ENCODE measurements at regions not wholly inside any gene's neighbourhood (a gene's known extent, or its start where the extent isn't known, plus 50 kb on each side); places are given as distances from the start of the nearest gene placed in this dataset.

GRCh38 chr2:120456867-120457266 is 110.9 kb downstream of the INHBB start:
- Histone ChIP-seq H3K4me3 (ENCODE audit: control extremely low read depth in 1 of 5, extremely low read depth in 1 of 5, insufficient read depth in 1 of 5, low read depth in 2 of 5, low read length in 4 of 5) (no peak overlapping the region), H3K79me2 (ENCODE audit: control insufficient read depth, insufficient read depth, low read length) (no peaks in the 10 kb centered on the region), H3K4me2 (replicated peaks; ENCODE audit: low read depth, low read length, poor library complexity, severe bottlenecking) (no peak overlapping the region), H3K27me3 (replicated peaks in 1 of 4; ENCODE audit: control extremely low read depth in 1 of 4, control insufficient read depth in 3 of 4, insufficient read depth in 4 of 4, low read length in 3 of 4) (peaks cover 0 to 3% (median 0%) of the 10 kb centered on the region in 4 experiments), H3K9ac (ENCODE audit: low read length) (no peak overlapping the region), H2AFZ (ENCODE audit: insufficient read depth, low read depth, low read length, poor library complexity, severe bottlenecking) (no peak overlapping the region), H4K20me1 (ENCODE audit: control insufficient read depth, insufficient read depth, low read length, poor library complexity, severe bottlenecking) (no peaks in the 10 kb centered on the region), H3K4me1 (ENCODE audit: control insufficient read depth in 2 of 2, insufficient read depth in 2 of 2, low read length in 2 of 2) (no peaks in the 10 kb centered on the region), H3K27ac (ENCODE audit: low read length in 2 of 2) (no peak overlapping the region), H3K36me3 (replicated peaks in 1 of 2; ENCODE audit: control extremely low read depth in 1 of 2, control insufficient read depth in 1 of 2, extremely low read depth in 1 of 2, insufficient read depth in 2 of 2, low read length in 1 of 2) (no peaks in the 10 kb centered on the region), H3K9me3 (ENCODE audit: control extremely low read depth in 1 of 3, control insufficient read depth in 2 of 3, insufficient read depth in 1 of 3, low read length in 2 of 3) (peaks cover 0 to 10% (median 7%) of the 10 kb centered on the region in 3 donors)
- Mint-ChIP-seq H3K9me3 (ENCODE audit: insufficient read depth) (peaks cover 16% of the 10 kb centered on the region), H3K27ac (no peak overlapping the region), H3K4me1 (no peaks in the 10 kb centered on the region), H3K4me3 (no peak overlapping the region), H3K27me3 (peaks cover 4% of the 10 kb centered on the region)
- no peak for ATAC-seq (ENCODE audit: low read depth)
- CTCF ChIA-PET = no interaction called here
- POLR2A ChIA-PET = no interaction called here
- no peak for TF ChIP-seq EZH2 (IDR thresholded peaks at IDR 0.05; ENCODE audit: borderline replicate concordance, insufficient read depth, low read depth, low read length, poor library complexity, severe bottlenecking)
- TF ChIP-seq CTCF (IDR thresholded peaks at IDR 0.05) = no peak
- intact Hi-C loops (cut with micrococcal nuclease) = no loop called here
- WGBS (ENCODE audit: insufficient coverage) = no CpG with 5 or more reads among the region's 1 CpG
- DNase-seq = no peak

GRCh38 chr2:120460511-120460910 is 114.6 kb downstream of the INHBB start:
- DNase-seq (no peak), ATAC-seq (ENCODE audit: low read depth) (no peak)
- Histone ChIP-seq H3K9ac (ENCODE audit: low read length) (no peak overlapping the region), H3K4me3 (ENCODE audit: control extremely low read depth in 1 of 5, extremely low read depth in 1 of 5, insufficient read depth in 1 of 5, low read depth in 2 of 5, low read length in 4 of 5) (no peak overlapping the region), H3K79me2 (ENCODE audit: control insufficient read depth, insufficient read depth, low read length) (no peaks in the 10 kb centered on the region), H3K27ac (ENCODE audit: low read length in 2 of 2) (no peak overlapping the region), H4K20me1 (ENCODE audit: control insufficient read depth, insufficient read depth, low read length, poor library complexity, severe bottlenecking) (no peaks in the 10 kb centered on the region), H3K9me3 (ENCODE audit: control extremely low read depth in 1 of 3, control insufficient read depth in 2 of 3, insufficient read depth in 1 of 3, low read length in 2 of 3) (peaks cover 0 to 10% (median 7%) of the 10 kb centered on the region in 3 donors), H3K36me3 (replicated peaks in 1 of 2; ENCODE audit: control extremely low read depth in 1 of 2, control insufficient read depth in 1 of 2, extremely low read depth in 1 of 2, insufficient read depth in 2 of 2, low read length in 1 of 2) (no peaks in the 10 kb centered on the region), H3K4me1 (ENCODE audit: control insufficient read depth in 2 of 2, insufficient read depth in 2 of 2, low read length in 2 of 2) (no peaks in the 10 kb centered on the region), H3K27me3 (replicated peaks in 1 of 4; ENCODE audit: control extremely low read depth in 1 of 4, control insufficient read depth in 3 of 4, insufficient read depth in 4 of 4, low read length in 3 of 4) (peaks cover 0 to 8% (median 2%) of the 10 kb centered on the region in 4 experiments), H2AFZ (ENCODE audit: insufficient read depth, low read depth, low read length, poor library complexity, severe bottlenecking) (no peak overlapping the region), H3K4me2 (replicated peaks; ENCODE audit: low read depth, low read length, poor library complexity, severe bottlenecking) (no peak overlapping the region)
- H3K9me3 Mint-ChIP-seq (ENCODE audit: insufficient read depth) = peaks cover 16% of the 10 kb centered on the region
- 89% methylated on average over 8 of the region's 8 CpGs for WGBS (ENCODE audit: insufficient coverage)
- no peaks in the 10 kb centered on the region for H3K27me3 Mint-ChIP-seq
- TF ChIP-seq EZH2 (IDR thresholded peaks at IDR 0.05; ENCODE audit: borderline replicate concordance, insufficient read depth, low read depth, low read length, poor library complexity, severe bottlenecking) (no peak), CTCF (IDR thresholded peaks at IDR 0.05) (no peak)
- intact Hi-C loops (cut with micrococcal nuclease) = no loop called here
- no peaks in the 10 kb centered on the region for H3K4me1 Mint-ChIP-seq
- H3K27ac Mint-ChIP-seq = no peak overlapping the region
- H3K4me3 Mint-ChIP-seq = no peak overlapping the region
- CTCF ChIA-PET = no interaction called here
- POLR2A ChIA-PET = no interaction called here

Measured in B cell (primary cell).